ENCODE measurements at regions not wholly inside any gene's neighbourhood (a gene's known extent, or its start where the extent isn't known, plus 50 kb on each side); places are given as distances from the start of the nearest gene placed in this dataset.

DNA sequence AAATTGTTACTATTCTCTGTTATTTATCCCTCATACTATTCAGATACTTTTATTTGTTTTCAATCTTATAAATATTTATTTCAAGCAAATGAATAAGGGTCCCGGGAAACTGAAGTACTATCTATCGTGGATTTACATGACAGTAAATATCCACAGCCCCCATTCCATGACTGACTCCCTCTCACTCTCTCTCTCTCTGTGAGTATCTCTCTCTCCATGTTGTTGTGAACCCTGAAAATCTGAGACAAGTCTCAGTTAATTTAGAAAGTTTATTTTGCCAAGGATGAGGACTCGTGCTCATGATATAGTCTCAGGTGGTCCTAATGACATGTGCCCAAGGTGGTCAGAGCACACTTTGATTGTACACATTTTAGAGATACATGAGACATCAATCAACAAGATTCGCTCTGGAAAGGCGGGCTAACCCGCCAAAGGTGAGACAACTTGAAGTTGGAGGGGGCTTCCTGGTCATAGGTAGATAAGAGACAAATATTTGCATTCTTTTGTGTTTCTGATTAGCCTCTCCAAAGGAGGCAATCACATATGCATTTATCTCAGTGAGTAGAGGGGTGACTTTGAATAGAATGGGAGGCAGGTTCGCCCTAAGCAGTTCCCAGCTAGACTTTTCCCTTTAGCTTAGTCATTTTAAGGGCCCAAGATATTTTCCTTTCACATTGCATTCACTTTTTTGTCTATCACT, 986.4 kb downstream of the NLGN4X start:
- no peaks in the 10 kb centered on the region for H3K4me1 Mint-ChIP-seq
- peak overlapping the region in 1 of 8 donors; percentile 69 for H3K27ac Mint-ChIP-seq
- no peaks in the 10 kb centered on the region for H3K27me3 Mint-ChIP-seq
- H3K9me3 Mint-ChIP-seq = peaks cover 0 to 20% (median 11%) of the 10 kb centered on the region in 5 donors
- Histone ChIP-seq H3K9me3 (ENCODE audit: low read length) (no peaks in the 10 kb centered on the region), H3K36me3 (ENCODE audit: insufficient read depth, low read length) (no peaks in the 10 kb centered on the region), H3K27ac (ENCODE audit: low read depth, low read length) (no peak overlapping the region), H3K27me3 (ENCODE audit: insufficient read depth, low read length, poor library complexity, severe bottlenecking) (no peaks in the 10 kb centered on the region), H3K4me3 (ENCODE audit: low read length) (no peak overlapping the region), H3K4me1 (ENCODE audit: insufficient read depth, low read length) (no peaks in the 10 kb centered on the region)
- no peak overlapping the region for H3K4me3 Mint-ChIP-seq
- no peaks in the 10 kb centered on the region for H3K36me3 Mint-ChIP-seq
- no peak for DNase-seq
- POLR2A ChIA-PET = no interaction called here
- CTCF ChIA-PET = no interaction called here

DNA sequence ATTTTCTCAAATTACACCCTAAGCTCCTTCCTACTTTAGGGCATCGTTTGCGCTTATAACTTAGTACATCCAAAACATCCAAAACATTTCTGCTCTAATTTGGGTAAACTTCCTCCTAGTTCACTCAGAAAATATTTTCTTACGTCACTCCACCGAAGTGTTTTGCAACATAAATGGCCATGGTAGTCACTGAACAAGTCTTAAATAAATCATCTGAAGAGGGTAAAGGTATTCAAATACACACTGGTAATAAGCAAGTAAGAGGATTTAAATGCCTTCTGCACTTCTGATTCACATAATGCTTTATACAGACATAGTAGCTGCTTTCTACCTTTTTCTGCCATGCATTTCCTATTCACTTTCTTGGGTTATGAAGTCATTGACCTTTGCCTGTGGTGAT, 991.9 kb downstream of the NLGN4X start:
- Histone ChIP-seq H3K27ac (ENCODE audit: low read depth, low read length) (no peak overlapping the region), H3K4me1 (ENCODE audit: insufficient read depth, low read length) (no peaks in the 10 kb centered on the region), H3K36me3 (ENCODE audit: insufficient read depth, low read length) (no peaks in the 10 kb centered on the region), H3K27me3 (ENCODE audit: insufficient read depth, low read length, poor library complexity, severe bottlenecking) (no peaks in the 10 kb centered on the region), H3K9me3 (ENCODE audit: low read length) (no peaks in the 10 kb centered on the region), H3K4me3 (ENCODE audit: low read length) (no peak overlapping the region)
- Mint-ChIP-seq H3K27ac (no peak overlapping the region), H3K4me1 (no peaks in the 10 kb centered on the region), H3K4me3 (no peak overlapping the region), H3K36me3 (no peaks in the 10 kb centered on the region), H3K9me3 (peaks cover 8 to 20% (median 17%) of the 10 kb centered on the region in 5 donors), H3K27me3 (no peaks in the 10 kb centered on the region)
- ChIA-PET CTCF (no interaction called here), POLR2A (no interaction called here)
- DNase-seq = no peak

DNA sequence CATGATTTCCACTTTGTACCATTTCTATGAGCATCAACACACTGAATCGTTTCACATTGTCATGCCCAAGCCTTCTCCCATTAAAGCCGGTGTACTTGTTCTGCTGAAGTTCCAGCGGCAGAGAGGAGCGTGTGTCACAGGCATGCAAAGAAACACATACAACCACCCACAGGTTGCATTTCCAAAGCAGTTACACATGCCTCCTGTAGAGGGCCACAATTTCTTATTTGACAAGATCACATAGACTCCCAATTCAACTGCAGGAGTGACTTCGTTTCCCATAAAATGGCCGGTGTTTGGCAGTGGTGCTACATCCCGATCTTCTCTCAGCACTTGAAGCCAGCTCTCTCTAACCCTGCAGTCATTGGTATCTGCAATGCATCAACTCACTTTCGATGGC, 992.6 kb downstream of the NLGN4X start:
- Mint-ChIP-seq H3K27me3 (no peaks in the 10 kb centered on the region), H3K9me3 (peaks cover 8 to 23% (median 17%) of the 10 kb centered on the region in 5 donors), H3K27ac (no peak overlapping the region), H3K36me3 (no peaks in the 10 kb centered on the region), H3K4me1 (no peaks in the 10 kb centered on the region), H3K4me3 (no peak overlapping the region)
- DNase-seq = no peak
- Histone ChIP-seq H3K9me3 (ENCODE audit: low read length) (no peaks in the 10 kb centered on the region), H3K27me3 (ENCODE audit: insufficient read depth, low read length, poor library complexity, severe bottlenecking) (no peaks in the 10 kb centered on the region), H3K27ac (ENCODE audit: low read depth, low read length) (no peak overlapping the region), H3K4me1 (ENCODE audit: insufficient read depth, low read length) (no peaks in the 10 kb centered on the region), H3K4me3 (ENCODE audit: low read length) (no peak overlapping the region), H3K36me3 (ENCODE audit: insufficient read depth, low read length) (no peaks in the 10 kb centered on the region)
- ChIA-PET POLR2A (no interaction called here), CTCF (no interaction called here)

DNA sequence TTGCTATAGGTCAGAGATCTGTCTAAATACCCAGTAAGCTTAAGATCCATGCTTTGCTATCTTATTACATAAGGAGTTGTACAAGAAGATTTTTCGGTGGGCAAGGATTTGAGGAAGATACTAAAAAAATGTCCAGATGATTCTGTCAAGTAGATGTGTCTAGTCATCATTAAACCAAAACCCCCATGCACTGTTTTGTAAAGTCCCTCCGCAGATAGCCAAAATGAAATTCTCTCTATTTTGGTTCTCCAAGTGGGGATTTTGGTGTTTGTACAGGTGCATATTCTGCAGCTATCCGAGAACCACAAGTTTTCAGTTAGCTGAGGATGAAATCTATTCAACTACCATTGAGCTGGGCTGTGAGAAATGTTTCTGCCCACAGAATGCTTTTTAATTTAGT, 994.8 kb downstream of the NLGN4X start:
- no peaks in the 10 kb centered on the region for H3K36me3 Mint-ChIP-seq
- Histone ChIP-seq H3K4me1 (ENCODE audit: insufficient read depth, low read length) (no peaks in the 10 kb centered on the region), H3K9me3 (ENCODE audit: low read length) (no peaks in the 10 kb centered on the region), H3K36me3 (ENCODE audit: insufficient read depth, low read length) (no peaks in the 10 kb centered on the region), H3K27me3 (ENCODE audit: insufficient read depth, low read length, poor library complexity, severe bottlenecking) (no peaks in the 10 kb centered on the region), H3K4me3 (ENCODE audit: low read length) (no peak overlapping the region), H3K27ac (ENCODE audit: low read depth, low read length) (no peak overlapping the region)
- ChIA-PET POLR2A (no interaction called here), CTCF (no interaction called here)
- no peaks in the 10 kb centered on the region for H3K4me1 Mint-ChIP-seq
- no peak overlapping the region for H3K4me3 Mint-ChIP-seq
- H3K27ac Mint-ChIP-seq = no peak overlapping the region
- H3K27me3 Mint-ChIP-seq = no peaks in the 10 kb centered on the region
- H3K9me3 Mint-ChIP-seq = peaks cover 8 to 20% (median 15%) of the 10 kb centered on the region in 5 donors
- no peak for DNase-seq

DNA sequence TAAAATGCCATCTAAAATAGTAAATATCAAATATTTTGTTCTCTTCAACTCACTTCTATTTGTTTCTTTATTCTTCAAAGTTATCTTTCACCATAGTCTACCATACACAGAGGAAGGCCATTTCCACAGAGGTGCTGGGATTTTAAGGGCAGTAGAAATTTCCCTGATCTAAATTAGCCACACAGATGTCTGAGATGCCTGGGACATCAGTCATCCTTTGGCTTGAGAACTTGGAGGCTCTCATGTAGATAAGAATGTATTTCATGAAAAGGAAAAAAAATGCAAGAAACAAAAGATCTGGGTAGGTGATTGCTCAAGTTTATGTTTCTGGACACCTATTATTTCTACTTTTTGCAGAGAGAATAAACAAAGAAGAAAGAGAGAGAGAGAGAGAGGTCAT, 1008.2 kb downstream of the NLGN4X start:
- CTCF ChIA-PET = no interaction called here
- H3K4me3 Mint-ChIP-seq = no peak overlapping the region
- no peaks in the 10 kb centered on the region for H3K27me3 Mint-ChIP-seq
- Histone ChIP-seq H3K36me3 (ENCODE audit: insufficient read depth, low read length) (no peaks in the 10 kb centered on the region), H3K27ac (ENCODE audit: low read depth, low read length) (no peak overlapping the region), H3K27me3 (ENCODE audit: insufficient read depth, low read length, poor library complexity, severe bottlenecking) (no peaks in the 10 kb centered on the region), H3K4me3 (ENCODE audit: low read length) (no peak overlapping the region), H3K4me1 (ENCODE audit: insufficient read depth, low read length) (no peaks in the 10 kb centered on the region), H3K9me3 (ENCODE audit: low read length) (no peaks in the 10 kb centered on the region)
- DNase-seq = no peak
- peaks cover 6 to 16% (median 10%) of the 10 kb centered on the region in 5 donors for H3K9me3 Mint-ChIP-seq
- H3K36me3 Mint-ChIP-seq = peaks cover 0 to 2% (median 0%) of the 10 kb centered on the region in 3 donors
- H3K4me1 Mint-ChIP-seq = no peaks in the 10 kb centered on the region
- POLR2A ChIA-PET = no interaction called here
- H3K27ac Mint-ChIP-seq = no peak overlapping the region

DNA sequence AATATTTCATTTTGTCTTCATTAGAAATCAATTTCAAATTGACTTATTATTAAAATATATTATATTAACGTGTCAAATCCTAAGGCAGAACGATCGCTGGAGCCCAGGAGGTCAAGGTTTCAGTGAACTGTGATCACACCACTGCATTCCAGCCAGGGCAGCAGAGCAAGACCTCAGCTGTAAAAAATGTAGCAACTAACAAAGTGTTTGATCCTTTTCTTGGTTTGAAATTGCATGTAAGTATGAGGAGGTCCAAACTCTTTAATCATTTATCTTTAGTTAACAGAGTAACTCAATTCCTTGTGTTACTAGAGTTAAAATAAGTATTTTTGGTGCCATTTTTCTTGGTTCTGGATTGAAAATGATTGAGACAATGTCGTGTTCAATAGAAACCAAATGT, 1033.9 kb downstream of the NLGN4X start:
- Histone ChIP-seq H3K4me3 (ENCODE audit: low read length) (no peak overlapping the region), H3K9me3 (ENCODE audit: low read length) (no peaks in the 10 kb centered on the region), H3K27me3 (ENCODE audit: insufficient read depth, low read length, poor library complexity, severe bottlenecking) (no peaks in the 10 kb centered on the region), H3K4me1 (ENCODE audit: insufficient read depth, low read length) (no peaks in the 10 kb centered on the region), H3K27ac (ENCODE audit: low read depth, low read length) (no peak overlapping the region), H3K36me3 (ENCODE audit: insufficient read depth, low read length) (no peaks in the 10 kb centered on the region)
- ChIA-PET POLR2A (no interaction called here), CTCF (no interaction called here)
- Mint-ChIP-seq H3K4me1 (no peaks in the 10 kb centered on the region), H3K27ac (no peak overlapping the region), H3K36me3 (no peaks in the 10 kb centered on the region), H3K27me3 (no peaks in the 10 kb centered on the region), H3K9me3 (peaks cover 0 to 8% (median 3%) of the 10 kb centered on the region in 5 donors), H3K4me3 (no peak overlapping the region)
- no peak for DNase-seq

DNA sequence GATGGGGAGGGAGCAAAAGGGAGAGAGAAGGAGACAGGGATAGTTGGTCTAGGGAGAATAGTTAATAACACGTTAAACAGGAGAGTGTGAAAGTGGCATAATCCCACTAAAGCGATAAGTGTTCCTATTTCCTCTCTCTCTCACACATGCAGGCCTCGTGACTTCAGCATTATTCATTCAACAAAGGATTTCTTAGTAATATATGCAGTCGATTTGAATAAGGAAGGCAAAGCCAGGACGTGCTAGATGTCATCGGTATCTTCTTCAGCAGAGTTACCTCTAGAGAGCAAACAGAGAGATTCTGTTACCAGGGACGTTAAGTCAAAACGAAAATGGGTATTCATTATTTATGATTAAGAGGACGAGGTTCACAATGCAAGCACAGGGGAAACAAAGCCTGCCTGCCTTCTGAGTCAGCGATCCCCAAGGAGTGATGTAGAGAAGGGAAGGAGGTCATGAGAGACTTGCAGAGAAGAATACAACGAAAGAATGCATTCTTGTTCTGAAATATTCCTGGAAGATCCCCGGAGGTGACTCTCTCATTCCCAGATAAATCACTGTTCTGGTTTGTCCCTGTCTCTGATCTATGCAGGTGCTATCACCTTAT, 1048.4 kb downstream of the NLGN4X start:
- H3K27me3 Mint-ChIP-seq = no peaks in the 10 kb centered on the region
- no peaks in the 10 kb centered on the region for H3K4me1 Mint-ChIP-seq
- Histone ChIP-seq H3K9me3 (ENCODE audit: low read length) (no peaks in the 10 kb centered on the region), H3K4me3 (ENCODE audit: low read length) (no peak overlapping the region), H3K27me3 (ENCODE audit: insufficient read depth, low read length, poor library complexity, severe bottlenecking) (no peaks in the 10 kb centered on the region), H3K4me1 (ENCODE audit: insufficient read depth, low read length) (no peaks in the 10 kb centered on the region), H3K36me3 (ENCODE audit: insufficient read depth, low read length) (no peaks in the 10 kb centered on the region), H3K27ac (ENCODE audit: low read depth, low read length) (no peak overlapping the region)
- no peak overlapping the region for H3K27ac Mint-ChIP-seq
- DNase-seq = no peak
- H3K36me3 Mint-ChIP-seq = no peaks in the 10 kb centered on the region
- no peak overlapping the region for H3K4me3 Mint-ChIP-seq
- POLR2A ChIA-PET = no interaction called here
- peaks cover 0 to 32% (median 15%) of the 10 kb centered on the region in 5 donors for H3K9me3 Mint-ChIP-seq
- CTCF ChIA-PET = no interaction called here

DNA sequence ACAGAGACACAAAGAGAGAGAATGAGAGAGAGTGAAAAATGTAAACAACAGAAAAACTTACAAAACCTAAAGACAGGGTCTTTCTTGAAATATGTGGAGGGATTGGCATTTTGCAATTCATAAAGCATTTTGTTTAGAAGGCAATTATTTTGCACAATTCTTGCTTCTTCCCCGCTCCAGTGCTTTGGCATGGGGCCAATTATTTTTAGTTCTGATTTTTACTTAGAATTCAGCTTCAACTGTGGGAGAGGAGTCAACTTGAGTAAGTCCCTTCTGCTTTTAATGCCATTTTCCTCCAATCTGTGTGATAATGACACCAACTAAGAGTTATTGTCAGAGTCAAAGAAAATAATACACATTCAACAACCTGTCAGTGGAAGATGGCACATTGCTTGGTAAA, 1051.9 kb downstream of the NLGN4X start:
- Mint-ChIP-seq H3K27me3 (no peaks in the 10 kb centered on the region), H3K27ac (no peak overlapping the region), H3K9me3 (peaks cover 0 to 25% (median 17%) of the 10 kb centered on the region in 5 donors), H3K4me3 (no peak overlapping the region), H3K36me3 (no peaks in the 10 kb centered on the region), H3K4me1 (no peaks in the 10 kb centered on the region)
- CTCF ChIA-PET = no interaction called here
- Histone ChIP-seq H3K4me3 (ENCODE audit: low read length) (no peak overlapping the region), H3K4me1 (ENCODE audit: insufficient read depth, low read length) (no peaks in the 10 kb centered on the region), H3K27ac (ENCODE audit: low read depth, low read length) (no peak overlapping the region), H3K36me3 (ENCODE audit: insufficient read depth, low read length) (no peaks in the 10 kb centered on the region), H3K9me3 (ENCODE audit: low read length) (no peaks in the 10 kb centered on the region), H3K27me3 (ENCODE audit: insufficient read depth, low read length, poor library complexity, severe bottlenecking) (no peaks in the 10 kb centered on the region)
- POLR2A ChIA-PET = no interaction called here
- no peak for DNase-seq

Measured in CD8-positive, alpha-beta memory T cell (primary cell).